Breast epithelium (tissue), 4 donors: ENCODE measurements at regions not wholly inside any gene's neighbourhood (a gene's known extent, or its start where the extent isn't known, plus 50 kb on each side); places are given as distances from the start of the nearest gene placed in this dataset.

Experiments
- DNase-seq, 2 donors: peaks; one replicate each; pipeline ENCODE4 v3.0.0-alpha.2; 2019; ENCODE audit warnings: low spot score in 2 of 2
- H3K27ac ChIP-seq, 2 donors: fragments of 200-600 bp; sonication (generic) in 1 of 2; one replicate each; pipeline ENCODE4 v1.5.1; 2016 to 2019; ENCODE audit warnings: mild to moderate bottlenecking in 1 of 2
- H3K27me3 ChIP-seq, 2 donors: fragments of 200-600 bp; sonication (generic) in 1 of 2; one replicate each; pipeline versions ENCODE4 v1.5.1 to v1.6.0; 2017 to 2019; ENCODE audit warnings: control low read depth in 1 of 2, mild to moderate bottlenecking in 1 of 2
- H3K36me3 ChIP-seq: fragments of 200-600 bp; one replicate; pipeline ENCODE4 v1.5.1; 2019
- H3K4me1 ChIP-seq, 2 donors: fragments of 200-600 bp; sonication (generic); one replicate each; pipeline ENCODE4 v1.5.1; 2016 to 2019; ENCODE audit warnings: control low read depth in 1 of 2
- H3K4me3 ChIP-seq, 3 donors: fragments of 200-600 bp; sonication (generic); 1 replicate in 2 of 3; 2 replicates in 1 of 3; pipeline ENCODE4 v1.5.1; 2016 to 2019; ENCODE audit warnings: mild to moderate bottlenecking in 3 of 3, moderate library complexity in 2 of 3
- H3K9me3 ChIP-seq, 2 donors: fragments of 200-600 bp; sonication (generic) in 1 of 2; one replicate each; pipeline ENCODE4 v1.5.1; 2016 to 2019; ENCODE audit warnings: control low read depth in 1 of 2
- POLR2A ChIP-seq: fragments of 450-650 bp; IDR thresholded peaks from one replicate; pipeline ENCODE4 v1.6.1; 2016; ENCODE audit warnings: antibody characterized with exemption, mild to moderate bottlenecking, moderate library complexity
- POLR2AphosphoS5 ChIP-seq, 3 donors: sonication (generic); formaldehyde crosslinking; IDR thresholded peaks; one replicate each; pipeline ENCODE4 v1.6.1; 2017; ENCODE audit warnings: antibody characterized with exemption in 3 of 3
- intact Hi-C: fragments of 100-400 bp; cut with DNase I; formaldehyde crosslinking; loops from one replicate; pipeline ENCODE4 v1.15.1; 2023; ENCODE audit warnings: low total_unique reads
- TF ChIP-seq, protein P1 (sequence below), 3 donors: fragments of 450-650 bp; IDR thresholded peaks; one replicate each; pipeline ENCODE4 v1.5.1; 2016 to 2017; ENCODE audit warnings: antibody characterized with exemption in 3 of 3, mild to moderate bottlenecking in 3 of 3, moderate library complexity in 3 of 3

DNA sequence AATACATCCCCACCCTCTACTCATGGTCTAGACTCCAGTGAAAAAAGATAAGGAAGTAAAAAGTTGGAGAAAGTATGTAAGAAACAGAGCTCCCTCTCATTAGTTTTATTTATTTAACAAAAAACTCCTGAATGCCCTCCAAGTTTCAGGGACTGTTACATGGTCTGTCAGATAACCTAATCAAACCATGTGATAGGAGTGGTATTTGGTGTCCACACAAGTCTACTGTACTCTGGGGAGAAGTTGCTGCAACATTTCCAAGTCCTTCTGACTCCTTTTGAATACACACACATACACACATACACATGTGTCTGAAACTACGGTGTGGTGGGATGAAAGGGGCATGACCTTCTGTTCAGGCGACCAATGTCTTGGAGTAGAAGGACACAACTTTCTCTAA lies 320.0 kb downstream of the ADGRG6 start:
- intact Hi-C loops, result no loop called here
- H3K4me1 ChIP-seq, result no peaks in the 10 kb centered on the region
- H3K4me3 ChIP-seq, result no peak overlapping the region

DNA sequence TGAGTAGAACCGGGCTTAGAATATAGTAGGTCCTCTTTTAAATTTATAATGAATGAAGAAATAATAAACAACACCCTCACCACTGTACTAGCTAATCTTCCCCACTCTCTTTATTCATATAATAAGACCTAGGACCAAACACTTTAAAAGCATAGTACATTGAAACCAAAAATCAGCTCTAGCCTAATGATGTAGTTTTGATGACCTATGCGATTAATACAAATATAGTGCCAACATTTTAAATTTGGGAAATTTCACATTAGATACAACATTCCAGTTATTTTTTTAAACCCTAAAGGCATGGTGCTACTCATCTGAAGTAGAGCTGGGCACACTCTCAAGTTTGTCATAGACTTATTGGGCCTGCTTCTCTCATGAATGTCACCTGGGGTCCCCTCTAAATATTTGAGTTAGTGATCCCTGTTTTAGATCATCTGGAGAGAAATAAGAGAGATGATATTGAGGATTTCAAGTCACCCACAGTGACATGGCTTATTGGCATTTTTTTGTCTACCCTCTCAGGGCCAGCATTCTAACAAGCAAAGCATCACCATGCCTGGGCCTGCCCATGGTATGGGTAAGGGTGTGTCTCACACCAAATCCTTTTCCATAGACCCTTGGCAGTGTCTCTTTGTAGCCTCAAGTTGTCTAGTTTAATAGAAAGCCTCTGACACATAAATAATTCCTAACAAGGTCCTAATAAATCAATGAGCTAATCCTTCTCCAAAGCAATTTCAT lies 319.8 kb downstream of the HIVEP2 start:
- no peak for DNase-seq
- Histone ChIP-seq H3K4me3 (no peak overlapping the region), H3K9me3 (no peaks in the 10 kb centered on the region), H3K27me3 (no peaks in the 10 kb centered on the region), H3K4me1 (no peaks in the 10 kb centered on the region), H3K36me3 (no peaks in the 10 kb centered on the region), H3K27ac (no peak overlapping the region)
- TF ChIP-seq POLR2A (no peak), POLR2AphosphoS5 (IDR thresholded peaks at IDR 0.05) (no peak)
- TF ChIP-seq, protein P1, sequence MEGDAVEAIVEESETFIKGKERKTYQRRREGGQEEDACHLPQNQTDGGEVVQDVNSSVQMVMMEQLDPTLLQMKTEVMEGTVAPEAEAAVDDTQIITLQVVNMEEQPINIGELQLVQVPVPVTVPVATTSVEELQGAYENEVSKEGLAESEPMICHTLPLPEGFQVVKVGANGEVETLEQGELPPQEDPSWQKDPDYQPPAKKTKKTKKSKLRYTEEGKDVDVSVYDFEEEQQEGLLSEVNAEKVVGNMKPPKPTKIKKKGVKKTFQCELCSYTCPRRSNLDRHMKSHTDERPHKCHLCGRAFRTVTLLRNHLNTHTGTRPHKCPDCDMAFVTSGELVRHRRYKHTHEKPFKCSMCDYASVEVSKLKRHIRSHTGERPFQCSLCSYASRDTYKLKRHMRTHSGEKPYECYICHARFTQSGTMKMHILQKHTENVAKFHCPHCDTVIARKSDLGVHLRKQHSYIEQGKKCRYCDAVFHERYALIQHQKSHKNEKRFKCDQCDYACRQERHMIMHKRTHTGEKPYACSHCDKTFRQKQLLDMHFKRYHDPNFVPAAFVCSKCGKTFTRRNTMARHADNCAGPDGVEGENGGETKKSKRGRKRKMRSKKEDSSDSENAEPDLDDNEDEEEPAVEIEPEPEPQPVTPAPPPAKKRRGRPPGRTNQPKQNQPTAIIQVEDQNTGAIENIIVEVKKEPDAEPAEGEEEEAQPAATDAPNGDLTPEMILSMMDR (IDR thresholded peaks at IDR 0.05), result no peak
- intact Hi-C loops, result no loop called here

More for the DNA sequence above, 320.0 kb downstream of the ADGRG6 start:
- H3K9me3 ChIP-seq, result no peaks in the 10 kb centered on the region
- no peak for TF ChIP-seq POLR2A
- DNase-seq, result no peak
- H3K36me3 ChIP-seq, result no peaks in the 10 kb centered on the region
- no peaks in the 10 kb centered on the region for H3K27me3 ChIP-seq
- H3K27ac ChIP-seq, result no peak overlapping the region

DNA sequence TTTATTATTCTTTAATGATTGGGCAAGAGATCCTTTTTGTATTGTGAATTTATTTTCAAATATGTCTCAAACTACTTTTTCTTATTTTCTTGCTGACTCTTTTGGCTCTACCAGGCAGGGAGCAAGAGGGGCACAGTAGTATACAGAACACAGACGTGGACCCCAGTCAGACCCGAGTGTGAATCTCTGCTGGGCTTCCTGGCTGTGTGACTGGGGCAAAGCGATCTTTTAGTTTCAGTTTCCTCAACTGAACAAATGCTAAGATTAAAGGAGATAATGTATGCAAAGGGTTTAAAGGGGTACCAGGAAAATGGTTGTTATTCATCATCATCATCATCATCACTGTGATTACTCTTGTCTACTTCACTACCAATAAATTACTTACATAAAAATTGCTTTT lies 317.5 kb downstream of the HIVEP2 start:
- no peak for DNase-seq
- Histone ChIP-seq H3K27ac (no peak overlapping the region), H3K4me3 (no peak overlapping the region), H3K27me3 (no peaks in the 10 kb centered on the region), H3K9me3 (no peaks in the 10 kb centered on the region), H3K4me1 (no peaks in the 10 kb centered on the region), H3K36me3 (no peaks in the 10 kb centered on the region)
- intact Hi-C loops, result no loop called here
- TF ChIP-seq, protein P1 (IDR thresholded peaks at IDR 0.05), result no peak
- TF ChIP-seq POLR2A, result no peak
- no peak for TF ChIP-seq POLR2AphosphoS5 (IDR thresholded peaks at IDR 0.05)

DNA sequence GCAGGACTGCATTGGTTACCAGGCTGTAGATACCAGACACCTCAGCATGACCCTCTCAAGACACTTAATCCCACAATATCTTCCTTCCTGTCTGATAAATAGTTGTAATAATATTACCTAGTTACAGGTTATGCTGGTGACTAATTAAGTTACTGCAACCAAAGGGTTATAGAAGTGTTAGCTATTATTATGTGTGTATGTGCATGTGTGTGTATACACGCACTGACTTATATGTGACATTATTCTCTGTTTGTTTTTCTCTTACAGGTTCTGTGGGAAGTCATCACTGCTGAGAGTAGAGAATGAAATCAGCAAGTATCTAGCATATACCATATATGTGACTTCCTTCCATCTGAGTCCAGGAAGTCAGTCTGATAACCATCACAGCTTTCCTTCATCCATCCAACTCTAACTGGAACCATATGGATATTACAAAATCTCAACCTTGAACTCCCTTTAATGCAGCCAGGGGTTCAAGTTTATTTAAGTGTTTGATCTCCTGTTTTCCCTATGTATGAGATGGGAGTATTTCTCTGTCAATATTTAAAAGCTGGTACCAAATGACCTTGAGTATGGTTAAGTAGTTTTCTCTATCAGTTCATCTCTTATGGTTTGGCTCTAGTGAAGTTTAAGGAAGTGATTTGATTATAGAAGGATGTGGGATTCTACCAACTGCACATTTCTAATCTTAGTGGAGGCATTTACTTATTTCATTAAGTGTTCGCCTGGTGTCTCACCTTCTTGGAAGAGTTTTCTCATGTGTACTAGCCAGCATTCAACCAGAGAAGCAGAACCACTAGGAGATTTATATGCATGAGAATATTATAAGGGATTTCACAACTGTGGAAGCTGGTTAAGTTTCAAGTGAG lies 313.2 kb downstream of the HIVEP2 start:
- intact Hi-C loops, result no loop called here
- no peaks in the 10 kb centered on the region for H3K9me3 ChIP-seq
- H3K36me3 ChIP-seq, result no peaks in the 10 kb centered on the region
- TF ChIP-seq POLR2AphosphoS5 (IDR thresholded peaks at IDR 0.05) (no peak), POLR2A (no peak)
- TF ChIP-seq, protein P1 (IDR thresholded peaks at IDR 0.05), result no peak
- H3K4me3 ChIP-seq, result no peak overlapping the region
- H3K4me1 ChIP-seq, result no peaks in the 10 kb centered on the region
- DNase-seq, result no peak
- H3K27ac ChIP-seq, result no peak overlapping the region
- no peaks in the 10 kb centered on the region for H3K27me3 ChIP-seq

DNA sequence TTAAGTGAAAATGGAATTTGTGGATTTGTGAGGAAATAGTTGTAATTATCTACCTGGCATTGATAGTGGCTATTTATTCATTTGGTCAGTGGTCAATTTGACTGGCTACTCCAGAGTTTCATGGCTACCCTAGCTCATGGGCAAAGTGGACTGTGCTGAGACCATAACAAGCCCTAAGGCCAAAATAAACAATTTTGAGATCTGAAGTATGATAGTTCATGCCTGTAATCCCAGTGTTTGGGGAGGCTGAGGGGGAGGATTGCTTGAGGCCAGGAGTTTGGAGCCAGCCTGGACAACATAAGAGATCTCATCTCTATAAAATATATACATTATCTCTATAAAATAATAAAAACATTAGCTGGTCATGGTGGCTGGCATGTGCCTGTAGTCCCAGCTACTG lies 311.7 kb downstream of the HIVEP2 start:
- Histone ChIP-seq H3K9me3 (no peaks in the 10 kb centered on the region), H3K36me3 (no peaks in the 10 kb centered on the region), H3K27ac (no peak overlapping the region), H3K27me3 (no peaks in the 10 kb centered on the region), H3K4me1 (no peaks in the 10 kb centered on the region), H3K4me3 (no peak overlapping the region)
- TF ChIP-seq, protein P1 (IDR thresholded peaks at IDR 0.05), result no peak
- TF ChIP-seq POLR2A (no peak), POLR2AphosphoS5 (IDR thresholded peaks at IDR 0.05) (no peak)
- intact Hi-C loops, result no loop called here
- DNase-seq, result no peak
